Fibroblast of lung (primary cell): ENCODE measurements at regions not wholly inside any gene's neighbourhood (a gene's known extent, or its start where the extent isn't known, plus 50 kb on each side); places are given as distances from the start of the nearest gene placed in this dataset.

Experiments
- DNase-seq, 2 donors: peaks; one replicate each; pipeline versions ENCODE4 v3.0.0 to v3.0.0-alpha.2; 2010; ENCODE audit warnings: low read depth in 2 of 2
- H2AFZ ChIP-seq: 2 replicates; pipeline ENCODE4 v1.5.1; 2012; ENCODE audit warnings: low read length, control low read depth, inconsistent platforms
- H3K27ac ChIP-seq: 2 replicates; pipeline ENCODE4 v1.5.1; 2011; ENCODE audit warnings: low read length, control low read depth; ENCODE audit not compliant: insufficient read depth
- H3K27me3 ChIP-seq: 2 replicates; pipeline ENCODE4 v1.5.1; 2011; ENCODE audit warnings: mild to moderate bottlenecking, low read length; ENCODE audit not compliant: control insufficient read depth, insufficient read depth
- H3K36me3 ChIP-seq: 2 replicates; pipeline ENCODE4 v1.5.1; 2011; ENCODE audit warnings: low read length; ENCODE audit not compliant: control insufficient read depth, insufficient read depth
- H3K4me1 ChIP-seq: 2 replicates; pipeline ENCODE4 v1.5.1; 2011; ENCODE audit warnings: low read length; ENCODE audit not compliant: control insufficient read depth, insufficient read depth; ENCODE audit errors: extremely low read depth
- H3K4me2 ChIP-seq: 2 replicates; pipeline ENCODE4 v1.5.1; 2011; ENCODE audit warnings: low read length, control low read depth; ENCODE audit not compliant: insufficient read depth; ENCODE audit errors: extremely low read depth
- H3K4me3 ChIP-seq, 4 experiments: fragments of 200-600 bp in 1 of 4; sonication (generic) in 1 of 4; replicated peaks in 1 of 4; 2 replicates each; pipeline ENCODE4 v1.5.1; 2011 to 2016; ENCODE audit warnings: low read length in 4 of 4, low read depth in 3 of 4, mild to moderate bottlenecking in 3 of 4, control low read depth in 2 of 4, inconsistent platforms in 1 of 4, mixed read lengths in 1 of 4; ENCODE audit not compliant: insufficient read depth in 1 of 4; ENCODE audit errors: control extremely low read depth in 1 of 4
- H3K79me2 ChIP-seq: 2 replicates; pipeline ENCODE4 v1.5.1; 2012; ENCODE audit warnings: mild to moderate bottlenecking, low read length, inconsistent platforms; ENCODE audit not compliant: control insufficient read depth, insufficient read depth
- H3K9ac ChIP-seq: 2 replicates; pipeline ENCODE4 v1.5.1; 2011; ENCODE audit warnings: mild to moderate bottlenecking, low read length, control low read depth; ENCODE audit not compliant: insufficient read depth
- H3K9me3 ChIP-seq: 2 replicates; pipeline ENCODE4 v1.5.1; 2012; ENCODE audit warnings: low read depth, low read length; ENCODE audit not compliant: control insufficient read depth, insufficient read depth
- H4K20me1 ChIP-seq: 2 replicates; pipeline ENCODE4 v1.5.1; 2011; ENCODE audit warnings: low read length; ENCODE audit not compliant: control insufficient read depth, insufficient read depth; ENCODE audit errors: extremely low read depth
- EZH2 ChIP-seq: IDR thresholded peaks from 2 replicates; pipeline ENCODE4 v1.5.1; 2012; ENCODE audit warnings: low read length, control low read depth, mild to moderate bottlenecking; ENCODE audit errors: missing control alignments
- TF ChIP-seq, protein P1 (sequence below), 2 donors: IDR thresholded peaks in 1 of 2; conservative IDR thresholded peaks in 1 of 2; 1 replicate in 1 of 2; 2 replicates in 1 of 2; pipeline ENCODE4 v1.5.1; 2011 to 2012; ENCODE audit warnings: low read length in 2 of 2, control low read depth in 1 of 2, inconsistent platforms in 1 of 2, low read depth in 1 of 2, mild to moderate bottlenecking in 1 of 2

- peaks cover 14% of the 10 kb centered on the region for H3K36me3 ChIP-seq
- H3K27ac ChIP-seq, result no peak overlapping the region
Measured at GRCh38 chr7:149552799-149553198, 55.2 kb upstream of the ZNF746 start.

More at GRCh38 chr7:149552799-149553198, 55.2 kb upstream of the ZNF746 start:
- Histone ChIP-seq H2AFZ (no peak overlapping the region), H4K20me1 (no peaks in the 10 kb centered on the region), H3K4me2 (no peak overlapping the region), H3K79me2 (no peaks in the 10 kb centered on the region), H3K9me3 (no peaks in the 10 kb centered on the region), H3K4me3 (no peak overlapping the region), H3K9ac (no peak overlapping the region), H3K4me1 (no peaks in the 10 kb centered on the region), H3K27me3 (no peaks in the 10 kb centered on the region)
- no peak for DNase-seq
- no peak for TF ChIP-seq EZH2
- TF ChIP-seq, protein P1, sequence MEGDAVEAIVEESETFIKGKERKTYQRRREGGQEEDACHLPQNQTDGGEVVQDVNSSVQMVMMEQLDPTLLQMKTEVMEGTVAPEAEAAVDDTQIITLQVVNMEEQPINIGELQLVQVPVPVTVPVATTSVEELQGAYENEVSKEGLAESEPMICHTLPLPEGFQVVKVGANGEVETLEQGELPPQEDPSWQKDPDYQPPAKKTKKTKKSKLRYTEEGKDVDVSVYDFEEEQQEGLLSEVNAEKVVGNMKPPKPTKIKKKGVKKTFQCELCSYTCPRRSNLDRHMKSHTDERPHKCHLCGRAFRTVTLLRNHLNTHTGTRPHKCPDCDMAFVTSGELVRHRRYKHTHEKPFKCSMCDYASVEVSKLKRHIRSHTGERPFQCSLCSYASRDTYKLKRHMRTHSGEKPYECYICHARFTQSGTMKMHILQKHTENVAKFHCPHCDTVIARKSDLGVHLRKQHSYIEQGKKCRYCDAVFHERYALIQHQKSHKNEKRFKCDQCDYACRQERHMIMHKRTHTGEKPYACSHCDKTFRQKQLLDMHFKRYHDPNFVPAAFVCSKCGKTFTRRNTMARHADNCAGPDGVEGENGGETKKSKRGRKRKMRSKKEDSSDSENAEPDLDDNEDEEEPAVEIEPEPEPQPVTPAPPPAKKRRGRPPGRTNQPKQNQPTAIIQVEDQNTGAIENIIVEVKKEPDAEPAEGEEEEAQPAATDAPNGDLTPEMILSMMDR (conservative IDR thresholded peaks at IDR 0.05 in 1 of 2, IDR thresholded peaks at IDR 0.05 in 1 of 2; ENCODE audit: low read depth in 1 of 2, low read length in 2 of 2), result no peak
